K562 (cell line): ENCODE measurements at regions not wholly inside any gene's neighbourhood (a gene's known extent, or its start where the extent isn't known, plus 50 kb on each side); places are given as distances from the start of the nearest gene placed in this dataset.

Experiments
- ATAC-seq: fragments of 200-7000 bp; cut with Tn5 transposase; 3 replicates; pipeline ENCODE4 v1.9.1; 2020; ENCODE audit warnings: moderate library complexity
- BruUV-seq: library from RNA; stranded (reverse); fragments of 400-500 nt; replicated peaks from 2 replicates; lab custom pipeline; 2021; lab: Mats Ljungman, UMichigan
- CTCF ChIA-PET: fragments of 300-600 bp; formaldehyde crosslinking; extraction: SDS; loops from one replicate; lab custom pipeline; 2021; ENCODE audit warnings: low intra/inter-chr PET ratio; lab: Yijun Ruan, JAX
- POLR2A ChIA-PET: fragments of 300-600, 350-650 bp; sonication (Branson Sonifier 250); formaldehyde crosslinking; extraction: SDS; loops from one replicate; lab custom pipeline; 2021; ENCODE audit warnings: antibody characterized with exemption, inconsistent platforms; lab: Yijun Ruan, JAX
- DNase-seq, 4 experiments: peaks; one replicate each; pipeline versions ENCODE4 v3.0.0 to v3.0.0-alpha.2; 2011 to 2018; ENCODE audit warnings: low spot score in 3 of 4, mixed read lengths in 3 of 4; ENCODE audit errors: extremely low read depth in 1 of 4
- FAIRE-seq: peaks from 2 replicates; lab custom pipeline; 2011; peaks lifted over from hg19 to GRCh38; lab: Jason Lieb, UNC
- H2AFZ ChIP-seq: 2 replicates; pipeline ENCODE4 v1.6.0; 2011; ENCODE audit warnings: low read depth, low read length, control low read depth, inconsistent platforms
- H3K27ac ChIP-seq: fragments of 200-600 bp; 3 replicates; pipeline ENCODE4 v1.8.0; 2011; ENCODE audit warnings: low read depth, mild to moderate bottlenecking, control low read depth, inconsistent platforms, low read length, moderate library complexity, mixed read lengths; ENCODE audit errors: extremely low read depth
- H3K27me3 ChIP-seq, 2 experiments: fragments of 300-600 bp in 1 of 2; 2 replicates in 1 of 2; 3 replicates in 1 of 2; pipeline versions ENCODE4 v1.6.0 to v1.8.0; 2011; ENCODE audit warnings: inconsistent platforms in 2 of 2, low read length in 2 of 2, mild to moderate bottlenecking in 1 of 2, mixed read lengths in 1 of 2, moderate library complexity in 1 of 2; ENCODE audit not compliant: control insufficient read depth in 2 of 2, insufficient read depth in 2 of 2
- H3K36me3 ChIP-seq: fragments of 300-600 bp; 3 replicates; pipeline ENCODE4 v1.8.0; 2011; ENCODE audit warnings: mild to moderate bottlenecking, low read length, inconsistent platforms; ENCODE audit not compliant: control insufficient read depth, insufficient read depth
- H3K4me1 ChIP-seq, 2 experiments: fragments of 200-600 bp in 1 of 2; replicated peaks in 1 of 2; 2 replicates in 1 of 2; 3 replicates in 1 of 2; pipeline versions ENCODE4 v1.5.1 to v1.8.0; 2011; ENCODE audit warnings: inconsistent platforms in 2 of 2, low read length in 2 of 2, mild to moderate bottlenecking in 1 of 2, mixed read lengths in 1 of 2, moderate library complexity in 1 of 2; ENCODE audit not compliant: control insufficient read depth in 2 of 2, insufficient read depth in 2 of 2
- H3K4me2 ChIP-seq: 2 replicates; pipeline ENCODE4 v1.6.1; 2011; ENCODE audit warnings: low read length, control low read depth, inconsistent platforms, mixed read lengths; ENCODE audit not compliant: insufficient read depth
- H3K4me3 ChIP-seq: fragments of 200-600 bp; sonication (generic), shearing (Covaris generic); 2 replicates; pipeline ENCODE4 v1.5.1; 2016; ENCODE audit warnings: control low read depth, inconsistent platforms
- H3K79me2 ChIP-seq: fragments of 200-600 bp; 3 replicates; pipeline ENCODE4 v1.8.0; 2011; ENCODE audit warnings: low read length, inconsistent platforms; ENCODE audit not compliant: control insufficient read depth, insufficient read depth
- H3K9ac ChIP-seq, 2 experiments: 2 replicates each; pipeline versions ENCODE4 v1.6.0 to v1.6.1; 2011; ENCODE audit warnings: low read depth in 2 of 2, low read length in 2 of 2, control low read depth in 1 of 2, inconsistent platforms in 1 of 2, mild to moderate bottlenecking in 1 of 2, mixed read lengths in 1 of 2; ENCODE audit not compliant: insufficient read depth in 1 of 2
- H3K9me1 ChIP-seq: one replicate; pipeline ENCODE4 v1.6.0; 2011; ENCODE audit warnings: inconsistent platforms, mild to moderate bottlenecking, low read length, moderate library complexity; ENCODE audit not compliant: control insufficient read depth, insufficient read depth
- H3K9me3 ChIP-seq: replicated peaks from 2 replicates; pipeline ENCODE4 v1.5.1; 2011; ENCODE audit warnings: low read depth, low read length, inconsistent platforms; ENCODE audit not compliant: control insufficient read depth, insufficient read depth
- H4K20me1 ChIP-seq: replicated peaks from 2 replicates; pipeline ENCODE4 v1.6.1; 2011; ENCODE audit warnings: low read length, inconsistent platforms, mixed read lengths; ENCODE audit not compliant: control insufficient read depth, insufficient read depth
- CEBPG ChIP-seq, 3 experiments: fragments of 200-800 bp in 1 of 3; sonication (Bioruptor generic) in 1 of 3; sonication (generic) in 1 of 3; formaldehyde crosslinking in 1 of 3; IDR thresholded peaks in 2 of 3; conservative IDR thresholded peaks in 1 of 3; 2 replicates each; pipeline versions ENCODE4 v1.6.1 to v1.8.0; 2016 to 2022; ENCODE audit warnings: missing compliant biosample characterization in 2 of 3, missing genetic modification characterization in 2 of 3, mild to moderate bottlenecking in 1 of 3, missing genetic modification reagents in 1 of 3
- HDAC2 ChIP-seq: fragments of 450-650 bp; IDR thresholded peaks from 2 replicates; pipeline ENCODE4 v1.6.1; 2016; ENCODE audit warnings: mild to moderate bottlenecking
- KDM2B ChIP-seq: fragments of 250-450 bp; sonication (Bioruptor Pico); IDR thresholded peaks from 2 replicates; pipeline ENCODE4 v1.8.0; 2021; ENCODE audit warnings: mild to moderate bottlenecking, moderate library complexity
- KHSRP ChIP-seq: fragments of 450-650 bp; IDR thresholded peaks from 2 replicates; pipeline ENCODE4 v1.6.1; 2017
- SIX5 ChIP-seq, 2 experiments: IDR thresholded peaks; 2 replicates each; pipeline ENCODE4 v1.6.1; 2011; ENCODE audit warnings: low read length in 2 of 2, borderline replicate concordance in 1 of 2, low read depth in 1 of 2, mild to moderate bottlenecking in 1 of 2, moderate library complexity in 1 of 2; ENCODE audit not compliant: insufficient read depth in 1 of 2
- ZBTB11 ChIP-seq, 3 experiments: fragments of 200-800 bp in 1 of 3; fragments of 250-450 bp in 1 of 3; fragments of 450-650 bp in 1 of 3; sonication (Bioruptor Pico) in 1 of 3; sonication (Bioruptor generic) in 1 of 3; formaldehyde crosslinking in 1 of 3; IDR thresholded peaks; 2 replicates each; pipeline versions ENCODE4 v1.6.1 to v1.8.0; 2016 to 2022; ENCODE audit warnings: mild to moderate bottlenecking in 2 of 3, missing genetic modification characterization in 2 of 3, missing compliant biosample characterization in 1 of 3, moderate library complexity in 1 of 3
- ZNF316 ChIP-seq: fragments of 450-650 bp; IDR thresholded peaks from 2 replicates; pipeline ENCODE4 v1.6.1; 2016
- WGBS: fragments of 100-300 bp; shearing (Covaris generic); methylation state at CpG from one replicate; pipeline ENCODE4 v1.1.6; 2016; ENCODE audit warnings: low coverage, mixed read lengths; ENCODE audit not compliant: insufficient coverage; ENCODE audit errors: missing lambda C conversion rate; 5-methylcytosine and 5-hydroxymethylcytosine counted together
- in situ Hi-C: fragments of 300-500 bp; cut with MboI; formaldehyde crosslinking; loops from 4 replicates; pipeline ENCODE4 v1.15.0; 2018; ENCODE audit warnings: inconsistent platforms, mixed read lengths
- intact Hi-C: fragments of 100-400 bp; cut with micrococcal nuclease; formaldehyde crosslinking; loops from 2 replicates; pipeline ENCODE4 v1.14.2; 2022

DNA sequence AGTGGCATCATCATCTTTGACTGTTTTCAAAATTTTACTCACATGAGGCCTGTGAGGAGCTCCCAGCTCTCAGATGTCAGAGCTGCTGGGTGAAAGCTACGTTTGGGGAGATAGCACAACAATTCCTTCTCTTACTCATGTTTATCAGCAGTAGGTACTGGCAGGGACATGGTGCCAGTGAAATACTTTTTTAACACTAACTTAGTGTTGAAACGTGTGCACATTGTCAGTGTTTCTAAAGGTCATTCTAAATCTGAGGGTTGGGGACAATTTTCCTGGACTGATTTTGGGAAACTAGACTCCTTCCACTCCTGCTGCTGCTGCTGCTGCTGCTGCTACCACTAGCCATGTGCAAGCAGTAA is 487.4 kb downstream of the PDCD6IP start (continued):
- TF ChIP-seq KDM2B (CRISPR knock-in tag), result no peak
- no peak for TF ChIP-seq SIX5 (IDR thresholded peaks at IDR 0.05; ENCODE audit: borderline replicate concordance in 1 of 2, insufficient read depth in 1 of 2, low read depth in 1 of 2, low read length in 2 of 2)

DNA sequence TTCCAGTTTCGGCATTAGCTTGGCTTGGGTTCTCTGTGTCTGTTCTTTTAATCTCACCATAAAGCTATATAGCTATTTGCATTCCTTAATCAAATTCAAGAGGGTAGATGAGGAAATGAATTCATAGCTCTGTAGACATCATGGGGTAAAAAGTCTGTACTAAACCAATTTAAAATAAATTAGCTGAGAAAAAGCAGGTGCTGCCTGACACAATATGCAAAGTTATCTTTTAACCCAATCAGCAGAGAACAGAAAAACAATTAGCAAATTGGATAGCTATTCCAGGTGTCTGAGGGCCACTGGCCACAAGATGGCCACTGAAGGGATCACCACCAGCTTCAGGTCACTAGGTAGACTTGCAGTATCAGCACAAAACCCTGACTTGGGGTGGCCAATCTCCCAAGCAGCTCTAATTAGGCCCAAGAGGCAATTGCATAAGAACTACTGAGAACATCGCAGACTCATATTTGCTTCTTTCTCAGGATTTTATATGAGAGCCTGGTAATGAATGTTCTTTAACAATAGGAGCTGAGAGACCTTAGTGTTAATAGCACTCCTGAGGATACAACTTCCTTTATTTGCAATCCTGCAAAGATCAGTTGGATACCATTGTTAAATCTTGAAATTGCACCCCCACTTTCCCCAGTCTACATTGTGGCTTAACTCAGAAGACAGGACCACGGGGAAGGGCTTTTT is 494.3 kb downstream of the PDCD6IP start:
- CTCF ChIA-PET, result no interaction called here
- DNase-seq (no peak), FAIRE-seq (no peak), ATAC-seq (no peak)
- 0% methylated on average over 3 of the region's 3 CpGs for WGBS
- H3K27me3 ChIP-seq, result no peaks in the 10 kb centered on the region
- H3K9me1 ChIP-seq, result no peaks in the 10 kb centered on the region
- TF ChIP-seq ZNF316 (peak; percentile 5; the same call in 1 of the 2 replicates), HDAC2 (no peak)
- no TSS peak for BruUV-seq
- POLR2A ChIA-PET, result interaction anchor here (0.8 to 1.0 kb wide), 2 partner anchors 25 to 35 kb away, joined by 3 read pairs; no protein-coding TSS in a partner anchor
- in situ Hi-C loops, result no loop called here
- H3K79me2 ChIP-seq, result no peaks in the 10 kb centered on the region
- H3K4me2 ChIP-seq, result no peak overlapping the region
- H3K4me1 ChIP-seq, result no peaks in the 10 kb centered on the region
- H4K20me1 ChIP-seq, result no peaks in the 10 kb centered on the region
- H3K4me3 ChIP-seq, result no peak overlapping the region
- H3K9ac ChIP-seq, result no peak overlapping the region
- intact Hi-C loops, result no loop called here
- H3K27ac ChIP-seq, result no peak overlapping the region
- H3K9me3 ChIP-seq, result no peaks in the 10 kb centered on the region
- H3K36me3 ChIP-seq, result no peaks in the 10 kb centered on the region
- H2AFZ ChIP-seq, result no peak overlapping the region

- Histone ChIP-seq H3K27ac (no peak overlapping the region), H3K4me3 (no peak overlapping the region)
- in situ Hi-C loops, result no loop called here
- POLR2A ChIA-PET, result no interaction called here
- no peak for DNase-seq
- no peak for TF ChIP-seq CEBPG (CRISPR knock-in tag; IDR thresholded peaks at IDR 0.05)
- no peak for TF ChIP-seq CEBPG (tag; conservative IDR thresholded peaks at IDR 0.05 in 1 of 2, IDR thresholded peaks at IDR 0.05 in 1 of 2)
- TF ChIP-seq KHSRP, result no peak
- no peak for TF ChIP-seq ZBTB11 (CRISPR knock-in tag; IDR thresholded peaks at IDR 0.05)
- TF ChIP-seq, all 486 proteins: peak for 0
- ATAC-seq (no peak), FAIRE-seq (no peak)
- intact Hi-C loops, result no loop called here
- no peaks in the 10 kb centered on the region for H3K9me1 ChIP-seq
- H3K36me3 ChIP-seq, result no peaks in the 10 kb centered on the region
- H4K20me1 ChIP-seq, result no peaks in the 10 kb centered on the region
- H3K27me3 ChIP-seq, result no peaks in the 10 kb centered on the region
- H3K79me2 ChIP-seq, result no peaks in the 10 kb centered on the region
- no peaks in the 10 kb centered on the region for H3K9me3 ChIP-seq
- no peak overlapping the region for H3K4me2 ChIP-seq
- CTCF ChIA-PET, result interaction anchor here (0.6 kb wide), 1 partner anchor 353 kb away, joined by 3 read pairs; no protein-coding TSS in a partner anchor
- no TSS peak for BruUV-seq
- no peak overlapping the region for H2AFZ ChIP-seq
- H3K9ac ChIP-seq, result no peak overlapping the region
- H3K4me1 ChIP-seq, result no peaks in the 10 kb centered on the region
Observed at GRCh38 chr3:34294240-34294639, 495.8 kb downstream of the PDCD6IP start.
